A549 (cell line): ENCODE measurements at regions not wholly inside any gene's neighbourhood (a gene's known extent, or its start where the extent isn't known, plus 50 kb on each side); places are given as distances from the start of the nearest gene placed in this dataset.

Experiments used
- ATAC-seq, 2 experiments: fragments of 200-7000 bp in 1 of 2; fragments of >200 bp in 1 of 2; cut with Nextera tagmentation in 1 of 2; cut with Tn5 transposase in 1 of 2; 3 replicates each; pipeline versions ENCODE4 v1.8.0 to v1.9.1; 2018 to 2020; ENCODE audit warnings: mild to moderate bottlenecking in 1 of 2, moderate library complexity in 1 of 2
- CTCF ChIA-PET: fragments of 300-600 bp; sonication (Branson Sonifier 250); formaldehyde crosslinking; extraction: SDS; loops from one replicate; lab custom pipeline; 2021; ENCODE audit warnings: antibody characterized with exemption, inconsistent platforms; lab: Yijun Ruan, JAX
- POLR2A ChIA-PET: fragments of 350-600 bp; formaldehyde crosslinking; extraction: SDS; loops from one replicate; lab custom pipeline; 2021; ENCODE audit warnings: antibody characterized with exemption, inconsistent platforms; lab: Yijun Ruan, JAX
- DNase-seq, 2 experiments: peaks; one replicate each; pipeline versions ENCODE4 v3.0.0 to v3.0.0-alpha.2; 2011 to 2016; ENCODE audit warnings: low read depth in 1 of 2, low spot score in 1 of 2
- FAIRE-seq: peaks from 2 replicates; lab custom pipeline; 2011; peaks lifted over from hg19 to GRCh38; lab: Jason Lieb, UNC
- H3K27ac ChIP-seq, 2 experiments: fragments of >200 bp; sonication (Bioruptor Twin); formaldehyde crosslinking; 3 replicates each; pipeline ENCODE4 v1.5.1; 2016 to 2017
- H3K4me1 ChIP-seq: fragments of >200 bp; sonication (Bioruptor Twin); formaldehyde crosslinking; 3 replicates; pipeline ENCODE4 v1.6.1; 2016
- H3K4me2 ChIP-seq: fragments of >200 bp; sonication (Bioruptor Twin); formaldehyde crosslinking; 3 replicates; pipeline ENCODE4 v1.6.1; 2016
- H3K4me3 ChIP-seq: fragments of >200 bp; sonication (Bioruptor Twin); formaldehyde crosslinking; 3 replicates; pipeline ENCODE4 v1.5.1; 2016
- H3K9me3 ChIP-seq: fragments of >200 bp; sonication (Bioruptor Twin); formaldehyde crosslinking; 3 replicates; pipeline ENCODE4 v1.6.1; 2016
- ATOH8 ChIP-seq: fragments of 250-450 bp; sonication (Bioruptor Pico); IDR thresholded peaks from 2 replicates; pipeline ENCODE4 v1.5.0; 2020; ENCODE audit warnings: low read depth, mild to moderate bottlenecking, moderate library complexity
- BHLHE40 ChIP-seq: IDR thresholded peaks from 2 replicates; pipeline ENCODE4 v1.6.1; 2012; ENCODE audit warnings: low read depth, low read length, inconsistent platforms
- CBX8 ChIP-seq: fragments of 200-600 bp; sonication (generic); IDR thresholded peaks from 2 replicates; pipeline ENCODE4 v1.6.1; 2016
- CEBPB ChIP-seq, 2 experiments: fragments of >200 bp in 1 of 2; sonication (Bioruptor Twin) in 1 of 2; formaldehyde crosslinking in 1 of 2; IDR thresholded peaks; 2 replicates each; pipeline ENCODE4 v1.6.1; 2012 to 2016
- E2F6 ChIP-seq: IDR thresholded peaks from 2 replicates; pipeline ENCODE4 v1.6.1; 2012; ENCODE audit warnings: low read depth, borderline replicate concordance
- EHF ChIP-seq: fragments of 250-450 bp; sonication (Bioruptor Pico); IDR thresholded peaks from 2 replicates; pipeline ENCODE4 v1.5.0; 2020; ENCODE audit warnings: mild to moderate bottlenecking
- EHMT2 ChIP-seq: fragments of 200-600 bp; sonication (generic); IDR thresholded peaks from 2 replicates; pipeline ENCODE4 v1.6.1; 2016; ENCODE audit warnings: antibody characterized with exemption, low read depth, mild to moderate bottlenecking, moderate library complexity
- GATA3 ChIP-seq: IDR thresholded peaks from 2 replicates; pipeline ENCODE4 v1.6.1; 2012; ENCODE audit warnings: borderline replicate concordance
- HDAC2 ChIP-seq: fragments of 200-600 bp; sonication (generic); IDR thresholded peaks from 2 replicates; pipeline ENCODE4 v1.6.1; 2016
- HES2 ChIP-seq: fragments of >200 bp; sonication (Bioruptor Twin); formaldehyde crosslinking; IDR thresholded peaks from 2 replicates; pipeline ENCODE4 v1.6.1; 2016
- HEYL ChIP-seq: fragments of 250-450 bp; sonication (Bioruptor Pico); IDR thresholded peaks from 2 replicates; pipeline ENCODE4 v1.8.0; 2021; ENCODE audit warnings: mild to moderate bottlenecking, moderate library complexity
- HMGXB4 ChIP-seq: fragments of 250-450 bp; sonication (Bioruptor Pico); IDR thresholded peaks from 2 replicates; pipeline ENCODE4 v1.5.0; 2021; ENCODE audit warnings: mild to moderate bottlenecking, moderate library complexity, borderline replicate concordance
- HOXB13 ChIP-seq: fragments of 250-450 bp; sonication (Bioruptor Pico); IDR thresholded peaks from 2 replicates; pipeline ENCODE4 v1.5.0; 2020; ENCODE audit warnings: low read depth, mild to moderate bottlenecking, moderate library complexity
- HOXB5 ChIP-seq: fragments of 250-450 bp; sonication (Bioruptor Pico); IDR thresholded peaks from 2 replicates; pipeline ENCODE4 v1.5.0; 2020; ENCODE audit warnings: mild to moderate bottlenecking, moderate library complexity
- JUNB ChIP-seq: fragments of >200 bp; sonication (Bioruptor Twin); formaldehyde crosslinking; IDR thresholded peaks from 2 replicates; pipeline ENCODE4 v1.6.1; 2016
- KDM5A ChIP-seq: fragments of 200-600 bp; sonication (generic); IDR thresholded peaks from 2 replicates; pipeline ENCODE4 v1.6.1; 2016; ENCODE audit warnings: antibody characterized with exemption, mild to moderate bottlenecking
- MAFK ChIP-seq: fragments of 450-650 bp; IDR thresholded peaks from 2 replicates; pipeline ENCODE4 v1.6.1; 2014; ENCODE audit not compliant: partially characterized antibody
- MYC ChIP-seq: IDR thresholded peaks from 2 replicates; pipeline ENCODE4 v1.6.1; 2012; ENCODE audit warnings: mild to moderate bottlenecking, inconsistent platforms, low read length, improper control_type of control experiment, borderline replicate concordance
- NFE2L2 ChIP-seq: fragments of 150-350 bp; conservative IDR thresholded peaks from 2 replicates; pipeline ENCODE4 v1.6.1; 2014; ENCODE audit warnings: low read length
- NR3C1 ChIP-seq: fragments of >200 bp; sonication (Bioruptor Twin); formaldehyde crosslinking; IDR thresholded peaks from 3 replicates; pipeline ENCODE4 v1.6.1; 2017
- RAD21 ChIP-seq, 2 experiments: fragments of >200 bp in 1 of 2; sonication (Bioruptor Twin) in 1 of 2; formaldehyde crosslinking in 1 of 2; IDR thresholded peaks in 1 of 2; conservative IDR thresholded peaks in 1 of 2; 2 replicates in 1 of 2; 3 replicates in 1 of 2; pipeline ENCODE4 v1.6.1; 2012 to 2018; ENCODE audit warnings: inconsistent platforms in 1 of 2
- RCOR1 ChIP-seq: fragments of 150-350 bp; IDR thresholded peaks from 2 replicates; pipeline ENCODE4 v1.6.1; 2014; ENCODE audit warnings: antibody characterized with exemption, low read length, low read depth
- REST ChIP-seq: fragments of 200-600 bp; sonication (generic); IDR thresholded peaks from 2 replicates; pipeline ENCODE4 v1.6.1; 2016; ENCODE audit warnings: antibody characterized with exemption, mild to moderate bottlenecking, moderate library complexity
- RFX5 ChIP-seq: fragments of 450-650 bp; IDR thresholded peaks from 2 replicates; pipeline ENCODE4 v1.7.1; 2014; ENCODE audit warnings: antibody characterized with exemption, mild to moderate bottlenecking, moderate library complexity
- ZFP36 ChIP-seq: fragments of 450-650 bp; IDR thresholded peaks from 2 replicates; pipeline ENCODE4 v1.6.1; 2014; ENCODE audit warnings: borderline replicate concordance; ENCODE audit not compliant: partially characterized antibody
- ZSCAN20 ChIP-seq: fragments of 250-450 bp; sonication (Bioruptor Pico); IDR thresholded peaks from 2 replicates; pipeline ENCODE4 v1.8.0; 2022; ENCODE audit warnings: mild to moderate bottlenecking, moderate library complexity
- WGBS: methylation state at CpG from one replicate; pipeline ENCODE4 v1.1.6; 2017; ENCODE audit errors: missing lambda C conversion rate; 5-methylcytosine and 5-hydroxymethylcytosine counted together

- 64% methylated on average over 7 of the region's 7 CpGs for WGBS
- H3K4me2 ChIP-seq: no peak overlapping the region
- CTCF ChIA-PET: no interaction called here
- DNase-seq (no peak), ATAC-seq (no peak), FAIRE-seq (no peak)
- H3K4me3 ChIP-seq: no peak overlapping the region
- no peaks in the 10 kb centered on the region for H3K4me1 ChIP-seq
- no peaks in the 10 kb centered on the region for H3K9me3 ChIP-seq
- no peak overlapping the region for H3K27ac ChIP-seq
- TF ChIP-seq HOXB5 (CRISPR knock-in tag) (no peak), E2F6 (no peak), HES2 (no peak), MYC (no peak), RAD21 (conservative IDR thresholded peaks at IDR 0.05 in 1 of 2, IDR thresholded peaks at IDR 0.05 in 1 of 2) (no peak), HEYL (no peak), HDAC2 (no peak), EHMT2 (no peak), REST (no peak)
- POLR2A ChIA-PET: no interaction called here
Measured at GRCh38 chr3:28088811-28089526, 152.4 kb upstream of the CMC1 start.

GRCh38 chr3:28089527-28089897 lies 151.9 kb upstream of the CMC1 start:
- no peaks in the 10 kb centered on the region for H3K4me1 ChIP-seq
- ATAC-seq (no peak), DNase-seq (no peak), FAIRE-seq (no peak)
- 74% methylated on average over 2 of the region's 2 CpGs for WGBS
- H3K4me3 ChIP-seq: no peak overlapping the region
- TF ChIP-seq ZSCAN20 (CRISPR knock-in tag) (no peak), CBX8 (no peak), GATA3 (no peak), JUNB (no peak), MYC (no peak), MAFK (no peak), KDM5A (no peak), NFE2L2 (no peak), RCOR1 (no peak), ZFP36 (no peak), BHLHE40 (no peak), EHF (CRISPR knock-in tag) (no peak), ATOH8 (CRISPR knock-in tag) (no peak), CEBPB (IDR thresholded peaks at IDR 0.05) (no peak), NR3C1 (no peak), HMGXB4 (CRISPR knock-in tag) (no peak), E2F6 (no peak), HOXB13 (CRISPR knock-in tag) (no peak), RFX5 (no peak)
- ChIA-PET CTCF (no interaction called here), POLR2A (no interaction called here)
- no peak overlapping the region for H3K4me2 ChIP-seq
- H3K9me3 ChIP-seq: no peaks in the 10 kb centered on the region
- no peak overlapping the region for H3K27ac ChIP-seq
